IMR-90 (cell line): ENCODE measurements at regions not wholly inside any gene's neighbourhood (a gene's known extent, or its start where the extent isn't known, plus 50 kb on each side); places are given as distances from the start of the nearest gene placed in this dataset.

Source experiments
- ATAC-seq: fragments of 200-7000 bp; cut with Tn5 transposase; 2 replicates; pipeline ENCODE4 v1.9.1; 2020; ENCODE audit warnings: low read depth, mild to moderate bottlenecking, moderate library complexity
- BruUV-seq: library from RNA; stranded (reverse); fragments of 400-500 nt; replicated peaks from 2 replicates; lab custom pipeline; 2021; lab: Mats Ljungman, UMichigan
- CTCF ChIA-PET: fragments of 300-600 bp; formaldehyde crosslinking; extraction: SDS; loops from one replicate; lab custom pipeline; 2021; ENCODE audit warnings: antibody characterized with exemption; lab: Yijun Ruan, JAX
- POLR2A ChIA-PET: fragments of 300-600 bp; sonication (Branson Sonifier 250); formaldehyde crosslinking; loops from one replicate; lab custom pipeline; 2022; ENCODE audit warnings: antibody characterized with exemption; ENCODE audit not compliant: unreplicated experiment; lab: Charles Lee
- DNase-seq: peaks from one replicate; pipeline ENCODE4 v3.0.0; 2013
- H2AFZ ChIP-seq: replicated peaks from 2 replicates; pipeline ENCODE3; 2013; ENCODE audit warnings: low read length, mild to moderate bottlenecking; ENCODE audit not compliant: poor library complexity
- H2AK5ac ChIP-seq: 2 replicates; pipeline ENCODE4 v1.6.1; 2013; ENCODE audit warnings: low read depth, low read length, inconsistent platforms
- H2AK9ac ChIP-seq: replicated peaks from 2 replicates; pipeline ENCODE3; 2013; ENCODE audit warnings: mild to moderate bottlenecking, low read depth, low read length, moderate library complexity; ENCODE audit not compliant: poor library complexity
- H2BK120ac ChIP-seq: 2 replicates; pipeline ENCODE4 v1.6.1; 2013; ENCODE audit warnings: low read depth, low read length, inconsistent platforms
- H2BK15ac ChIP-seq: 3 replicates; pipeline ENCODE4 v1.6.1; 2013; ENCODE audit warnings: low read depth, low read length, inconsistent platforms
- H2BK20ac ChIP-seq: 2 replicates; pipeline ENCODE4 v1.6.1; 2013; ENCODE audit warnings: low read depth, mild to moderate bottlenecking, inconsistent platforms, low read length, moderate library complexity
- H2BK5ac ChIP-seq: 2 replicates; pipeline ENCODE4 v1.6.1; 2013; ENCODE audit warnings: mild to moderate bottlenecking, low read depth, low read length, inconsistent platforms; ENCODE audit not compliant: poor library complexity, severe bottlenecking
- H3K14ac ChIP-seq: replicated peaks from 2 replicates; pipeline ENCODE4 v1.6.1; 2013; ENCODE audit warnings: low read depth, low read length, inconsistent platforms
- H3K18ac ChIP-seq: 2 replicates; pipeline ENCODE4 v1.6.1; 2013; ENCODE audit warnings: low read depth, low read length, control low read depth
- H3K23ac ChIP-seq: 2 replicates; pipeline ENCODE4 v1.6.1; 2013; ENCODE audit warnings: low read depth, low read length, inconsistent platforms
- H3K27ac ChIP-seq: 2 replicates; pipeline ENCODE4 v1.5.1; 2013; ENCODE audit warnings: mild to moderate bottlenecking, control low read depth, low read length; ENCODE audit not compliant: insufficient read depth
- H3K27me3 ChIP-seq: 2 replicates; pipeline ENCODE4 v1.6.1; 2013; ENCODE audit warnings: low read length; ENCODE audit not compliant: control insufficient read depth, insufficient read depth
- H3K36me3 ChIP-seq: 2 replicates; pipeline ENCODE4 v1.6.1; 2013; ENCODE audit warnings: low read length, mixed read lengths; ENCODE audit not compliant: control insufficient read depth, insufficient read depth
- H3K4ac ChIP-seq: 2 replicates; pipeline ENCODE4 v1.6.1; 2013; ENCODE audit warnings: low read depth, low read length, inconsistent platforms
- H3K4me1 ChIP-seq: 2 replicates; pipeline ENCODE4 v1.6.1; 2013; ENCODE audit warnings: low read length, mixed read lengths; ENCODE audit not compliant: control insufficient read depth, insufficient read depth
- H3K4me2 ChIP-seq: 2 replicates; pipeline ENCODE4 v1.6.1; 2013; ENCODE audit warnings: low read depth, mild to moderate bottlenecking, control low read depth, low read length, moderate library complexity
- H3K4me3 ChIP-seq: 2 replicates; pipeline ENCODE4 v1.5.1; 2013; ENCODE audit warnings: low read depth, mild to moderate bottlenecking, control low read depth, low read length, moderate library complexity; ENCODE audit not compliant: insufficient read depth
- H3K56ac ChIP-seq: 2 replicates; pipeline ENCODE4 v1.6.1; 2013; ENCODE audit warnings: low read length, inconsistent platforms; ENCODE audit not compliant: insufficient read depth; ENCODE audit errors: extremely low read depth
- H3K79me1 ChIP-seq, 2 experiments: 2 replicates each; pipeline ENCODE4 v1.6.1; 2013; ENCODE audit warnings: low read length in 2 of 2, inconsistent platforms in 1 of 2, low read depth in 1 of 2
- H3K9ac ChIP-seq: 2 replicates; pipeline ENCODE4 v1.6.1; 2013; ENCODE audit warnings: low read depth, low read length, control low read depth
- H3K9me1 ChIP-seq: 2 replicates; pipeline ENCODE4 v1.6.1; 2013; ENCODE audit warnings: low read length, inconsistent platforms; ENCODE audit not compliant: insufficient read depth
- H3K9me3 ChIP-seq: 2 replicates; pipeline ENCODE4 v1.6.1; 2013; ENCODE audit warnings: low read length; ENCODE audit not compliant: control insufficient read depth, insufficient read depth
- H4K20me1 ChIP-seq: 2 replicates; pipeline ENCODE4 v1.6.1; 2013; ENCODE audit warnings: low read length, inconsistent platforms; ENCODE audit not compliant: insufficient read depth
- H4K5ac ChIP-seq: 2 replicates; pipeline ENCODE4 v1.6.1; 2013; ENCODE audit warnings: mild to moderate bottlenecking, low read depth, low read length, control low read depth
- H4K8ac ChIP-seq, 2 experiments: 2 replicates each; pipeline ENCODE4 v1.6.1; 2013; ENCODE audit warnings: low read depth in 2 of 2, low read length in 2 of 2, control low read depth in 1 of 2, inconsistent platforms in 1 of 2
- H4K91ac ChIP-seq: 2 replicates; pipeline ENCODE4 v1.6.1; 2013; ENCODE audit warnings: low read depth, low read length, inconsistent platforms; ENCODE audit not compliant: insufficient read depth
- BHLHE40 ChIP-seq: fragments of 150-350 bp; IDR thresholded peaks from 2 replicates; pipeline ENCODE4 v1.6.1; 2016; ENCODE audit warnings: mild to moderate bottlenecking, low read depth, low read length
- CHD1 ChIP-seq: IDR thresholded peaks from 2 replicates; pipeline ENCODE4 v1.6.1; 2012; ENCODE audit warnings: low read depth, low read length, improper control_type of control experiment
- CTCF ChIP-seq: conservative IDR thresholded peaks from 2 replicates; pipeline ENCODE4 v1.5.1; 2012; ENCODE audit warnings: mild to moderate bottlenecking, low read depth, low read length, improper control_type of control experiment
- ELK1 ChIP-seq: fragments of 150-350 bp; IDR thresholded peaks from 2 replicates; pipeline ENCODE4 v1.6.1; 2016; ENCODE audit warnings: low read depth, mild to moderate bottlenecking, low read length, moderate library complexity, borderline replicate concordance
- FOS ChIP-seq: fragments of 150-350 bp; IDR thresholded peaks from 2 replicates; pipeline ENCODE4 v1.6.1; 2016; ENCODE audit warnings: low read depth, low read length
- MAFK ChIP-seq: IDR thresholded peaks from 2 replicates; pipeline ENCODE4 v1.6.1; 2012; ENCODE audit warnings: low read depth, low read length, improper control_type of control experiment
- MAZ ChIP-seq: IDR thresholded peaks from 2 replicates; pipeline ENCODE4 v1.6.1; 2012; ENCODE audit warnings: low read depth, mild to moderate bottlenecking, low read length, improper control_type of control experiment, moderate library complexity, borderline replicate concordance
- NFE2L2 ChIP-seq: fragments of 150-350 bp; IDR thresholded peaks from 2 replicates; pipeline ENCODE4 v1.6.1; 2016; ENCODE audit warnings: low read depth, mild to moderate bottlenecking, low read length
- RAD21 ChIP-seq: IDR thresholded peaks from 2 replicates; pipeline ENCODE4 v1.6.1; 2012; ENCODE audit warnings: low read length, improper control_type of control experiment
- RCOR1 ChIP-seq: IDR thresholded peaks from 2 replicates; pipeline ENCODE4 v1.6.1; 2012; ENCODE audit warnings: mild to moderate bottlenecking, low read length, improper control_type of control experiment; ENCODE audit not compliant: insufficient replicate concordance
- RFX5 ChIP-seq: IDR thresholded peaks from 2 replicates; pipeline ENCODE4 v1.8.0; 2012; ENCODE audit warnings: low read depth, mild to moderate bottlenecking, low read length, moderate library complexity
- SMC3 ChIP-seq: fragments of 150-350 bp; IDR thresholded peaks from 2 replicates; pipeline ENCODE4 v1.6.1; 2016; ENCODE audit warnings: low read depth, mild to moderate bottlenecking, antibody characterized with exemption, low read length, moderate library complexity
- USF2 ChIP-seq: fragments of 150-350 bp; IDR thresholded peaks from 2 replicates; pipeline ENCODE4 v1.6.1; 2017; ENCODE audit warnings: mild to moderate bottlenecking, antibody characterized with exemption, low read length, low read depth
- WGBS, 2 experiments: methylation state at CpG; one replicate each; pipeline versions ENCODE4 v1.1.5 to v1.1.7; 2013; ENCODE audit warnings: missing lambda C conversion rate in 2 of 2; ENCODE audit not compliant: insufficient read length in 1 of 2; ENCODE audit errors: extremely low coverage in 2 of 2; 5-methylcytosine and 5-hydroxymethylcytosine counted together
- dilution Hi-C: fragments of 300-500 bp; cut with HindIII; formaldehyde crosslinking; loops from one replicate; pipeline ENCODE4 v1.14.3; 2018; ENCODE audit warnings: low sequenced_read_pairs; ENCODE audit not compliant: unreplicated experiment
- in situ Hi-C: fragments of 300-500 bp; cut with MboI; formaldehyde crosslinking; loops from 3 replicates; pipeline ENCODE4 v1.14.3; 2019; ENCODE audit warnings: low sequenced_read_pairs, inconsistent platforms, mixed read lengths
- intact Hi-C: fragments of 100-400 bp; cut with micrococcal nuclease; formaldehyde crosslinking; loops from 2 replicates; pipeline ENCODE4 v1.10.0; 2022

GRCh38 chrX:43551590-43551989 lies 104.5 kb upstream of the MAOA start:
- H4K91ac ChIP-seq = no peak overlapping the region
- H4K8ac ChIP-seq = no peak overlapping the region
- BruUV-seq = no TSS peak
- ChIA-PET POLR2A (no interaction called here), CTCF (no interaction called here)
- intact Hi-C loops = loop anchor here (10.0 kb wide), 2 partner anchors 197 to 383 kb away; no protein-coding TSS in a partner anchor
- H3K56ac ChIP-seq = no peak overlapping the region
- H3K4ac ChIP-seq = no peak overlapping the region
- no peak overlapping the region for H2AK9ac ChIP-seq
- H3K9me1 ChIP-seq = no peaks in the 10 kb centered on the region
- dilution Hi-C loops = no loop called here
- no peak overlapping the region for H3K23ac ChIP-seq
- H2BK15ac ChIP-seq = no peak overlapping the region
- no peak overlapping the region for H2AK5ac ChIP-seq
- in situ Hi-C loops = no loop called here
- no peak overlapping the region for H3K18ac ChIP-seq
- no peaks in the 10 kb centered on the region for H3K4me1 ChIP-seq
- no peaks in the 10 kb centered on the region for H3K9me3 ChIP-seq
- H2BK120ac ChIP-seq = no peak overlapping the region
- no peaks in the 10 kb centered on the region for H3K36me3 ChIP-seq
- peaks cover 2% of the 10 kb centered on the region; the same call in 1 of the 2 replicates for H3K27me3 ChIP-seq
- no peak overlapping the region for H3K14ac ChIP-seq
- H3K27ac ChIP-seq = no peak overlapping the region
- DNase-seq = no peak
- no peak overlapping the region for H3K4me3 ChIP-seq
- H4K20me1 ChIP-seq = no peaks in the 10 kb centered on the region
- no peaks in the 10 kb centered on the region for H3K79me1 ChIP-seq
- no peak overlapping the region for H2BK20ac ChIP-seq
- no peak for ATAC-seq
- no peak overlapping the region for H2AFZ ChIP-seq
- no peak overlapping the region for H2BK5ac ChIP-seq
- 0% methylated on average over 1 of the region's 3 CpGs; no CpG with 5 or more reads in 1 of the 2 experiments for WGBS, 2 experiments
- TF ChIP-seq NFE2L2 (no peak), ELK1 (no peak), CTCF (no peak), CHD1 (no peak), FOS (no peak), RCOR1 (no peak), RAD21 (no peak), MAZ (no peak), USF2 (no peak), SMC3 (no peak), MAFK (no peak), RFX5 (no peak), BHLHE40 (no peak)
- H4K5ac ChIP-seq = no peak overlapping the region
- H3K9ac ChIP-seq = no peak overlapping the region
- H3K4me2 ChIP-seq = no peak overlapping the region
